ENCODE measurements at regions not wholly inside any gene's neighbourhood (a gene's known extent, or its start where the extent isn't known, plus 50 kb on each side); places are given as distances from the start of the nearest gene placed in this dataset.

- BruUV-seq (replicated peaks): no TSS peak
- H2BK120ac ChIP-seq (ENCODE audit: low read depth, low read length): no peak overlapping the region
- no peak overlapping the region for H3K23ac ChIP-seq (ENCODE audit: low read depth, low read length)
- no peak overlapping the region for H3K4ac ChIP-seq (ENCODE audit: low read depth, low read length)
- H3K4me3 ChIP-seq (ENCODE audit: insufficient read depth, low read depth, low read length): no peak overlapping the region
- no peak overlapping the region for H2AK9ac ChIP-seq (replicated peaks; ENCODE audit: low read depth, low read length, poor library complexity)
- no peaks in the 10 kb centered on the region for H3K9me1 ChIP-seq (ENCODE audit: insufficient read depth, low read length)
- H3K4me1 ChIP-seq (ENCODE audit: control insufficient read depth, insufficient read depth, low read length): no peaks in the 10 kb centered on the region
- no peaks in the 10 kb centered on the region for H4K20me1 ChIP-seq (ENCODE audit: insufficient read depth, low read length)
- H3K56ac ChIP-seq (ENCODE audit: extremely low read depth, insufficient read depth, low read length): no peak overlapping the region
- no peak for TF ChIP-seq SMC3 (IDR thresholded peaks at IDR 0.05; ENCODE audit: low read depth, low read length)
- no peak for TF ChIP-seq CHD1 (IDR thresholded peaks at IDR 0.05; ENCODE audit: low read depth, low read length)
- TF ChIP-seq CTCF (conservative IDR thresholded peaks at IDR 0.05; ENCODE audit: low read depth, low read length): no peak
- TF ChIP-seq RAD21 (IDR thresholded peaks at IDR 0.05; ENCODE audit: low read length): no peak
- no peak for TF ChIP-seq MXI1 (IDR thresholded peaks at IDR 0.05; ENCODE audit: borderline replicate concordance, low read depth, low read length)
- H2AFZ ChIP-seq (replicated peaks; ENCODE audit: low read length, poor library complexity): no peak overlapping the region
- H3K4me2 ChIP-seq (ENCODE audit: low read depth, low read length): no peak overlapping the region
- no peak overlapping the region for H2BK20ac ChIP-seq (ENCODE audit: low read depth, low read length)
- H3K18ac ChIP-seq (ENCODE audit: low read depth, low read length): no peak overlapping the region
- H3K27ac ChIP-seq (ENCODE audit: insufficient read depth, low read length): no peak overlapping the region
- no peak overlapping the region for H4K91ac ChIP-seq (ENCODE audit: insufficient read depth, low read depth, low read length)
- no peak overlapping the region for H3K14ac ChIP-seq (replicated peaks; ENCODE audit: low read depth, low read length)
- H4K5ac ChIP-seq (ENCODE audit: low read depth, low read length): no peak overlapping the region
- no peak overlapping the region for H2BK5ac ChIP-seq (ENCODE audit: low read depth, low read length, poor library complexity, severe bottlenecking)
- in situ Hi-C loops (cut with MboI; ENCODE audit: low sequenced_read_pairs): no loop called here
- H3K36me3 ChIP-seq (ENCODE audit: control insufficient read depth, insufficient read depth, low read length): no peaks in the 10 kb centered on the region
- H2BK15ac ChIP-seq (ENCODE audit: low read depth, low read length): no peak overlapping the region
- intact Hi-C loops (cut with micrococcal nuclease): loop anchor here (10.0 kb wide), 1 partner anchor 61 kb away; no protein-coding TSS in a partner anchor
- H3K9me3 ChIP-seq (ENCODE audit: control insufficient read depth, insufficient read depth, low read length): no peaks in the 10 kb centered on the region
- no peaks in the 10 kb centered on the region for H3K27me3 ChIP-seq (ENCODE audit: control insufficient read depth, insufficient read depth, low read length)
- 75% methylated on average over 1 of the region's 4 CpGs; no CpG with 5 or more reads in 1 of the 2 experiments for WGBS, 2 experiments (ENCODE audit: extremely low coverage in 2 of 2, insufficient read length in 1 of 2)
- DNase-seq (no peak), ATAC-seq (ENCODE audit: low read depth) (no peak)
- H4K8ac ChIP-seq (ENCODE audit: low read depth in 2 of 2, low read length in 2 of 2): no peak overlapping the region
- H3K9ac ChIP-seq (ENCODE audit: low read depth, low read length): no peak overlapping the region
- ChIA-PET CTCF (interaction anchor here (1.3 kb wide), 1 partner anchor 25 kb away, joined by 3 read pairs; no protein-coding TSS in a partner anchor), POLR2A (ENCODE audit: unreplicated experiment) (no interaction called here)
- dilution Hi-C loops (cut with HindIII; ENCODE audit: low sequenced_read_pairs, unreplicated experiment): no loop called here
- H3K79me1 ChIP-seq (ENCODE audit: low read depth in 1 of 2, low read length in 2 of 2): no peaks in the 10 kb centered on the region
- H2AK5ac ChIP-seq (ENCODE audit: low read depth, low read length): no peak overlapping the region
Measured at GRCh38 chr7:24133691-24134090, 150.3 kb upstream of the NPY start.

Measured in IMR-90 (cell line).